NCI-H1417 (cell line): ENCODE measurements at regions not wholly inside any gene's neighbourhood (a gene's known extent, or its start where the extent isn't known, plus 50 kb on each side); places are given as distances from the start of the nearest gene placed in this dataset.

Experiments used
- DNase-seq, 3 experiments: peaks; one replicate each; lab custom pipeline; 2025; lab: John Stamatoyannopoulos, UW

DNA sequence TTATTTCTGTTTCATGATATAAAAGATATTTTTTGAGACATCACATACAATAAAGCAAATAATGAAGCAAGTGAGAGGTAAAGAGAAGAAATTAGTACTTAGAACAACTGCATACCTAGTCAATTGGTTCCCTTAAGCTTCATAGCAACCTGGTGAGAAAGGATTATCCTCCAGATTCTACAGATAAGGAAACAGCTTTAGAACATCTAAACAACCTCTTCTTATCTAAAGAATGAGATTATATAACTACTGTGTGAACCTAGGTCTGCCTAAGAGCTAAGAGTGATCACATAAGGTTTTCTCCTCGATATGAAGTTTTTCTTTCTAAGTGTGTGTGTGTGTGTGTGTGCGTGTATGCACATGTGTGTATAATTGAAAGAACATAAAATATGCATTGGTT lies 265.1 kb downstream of the NOL4 start:
- no peak for DNase-seq

DNA sequence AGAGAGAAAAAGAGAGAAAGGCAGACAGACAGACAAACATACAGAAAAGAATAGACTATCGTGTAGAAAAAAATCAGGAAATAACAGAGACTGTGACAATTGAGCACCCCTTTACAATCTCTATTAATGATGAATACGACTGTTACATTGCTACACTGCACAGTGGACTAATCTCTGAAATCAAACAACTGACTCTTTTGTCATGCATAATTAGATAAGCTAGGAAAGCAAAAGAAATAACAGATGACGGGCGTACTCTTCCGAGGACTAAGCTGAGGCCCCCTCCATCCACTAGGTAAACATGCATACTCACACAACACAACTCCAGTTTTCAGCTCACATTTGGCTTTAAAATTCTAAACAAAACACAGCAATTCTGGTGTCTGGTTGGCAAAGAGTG lies 267.0 kb downstream of the NOL4 start:
- peak in 1 of 3 experiments; percentile 9 for DNase-seq

DNA sequence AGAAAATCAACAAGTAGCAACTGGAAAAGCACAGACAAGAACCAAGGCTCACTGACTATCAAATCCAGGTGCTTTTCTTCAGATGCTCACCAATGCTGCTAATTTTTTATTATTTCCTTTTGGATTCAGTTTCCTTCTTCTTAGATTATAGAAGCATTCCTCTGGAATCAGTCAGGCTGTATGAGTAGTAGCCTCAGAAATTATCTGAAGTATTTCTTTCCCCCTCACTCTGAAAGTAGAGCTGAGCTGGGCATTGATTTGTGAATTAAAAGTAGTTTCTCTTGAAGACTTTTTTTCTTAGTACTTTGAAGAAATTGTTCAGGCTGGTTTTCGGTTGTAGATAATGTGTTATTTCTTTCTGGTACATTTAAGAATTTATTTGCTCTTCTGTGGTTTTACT lies 273.7 kb downstream of the NOL4 start:
- no peak for DNase-seq

GRCh38 chr18:33946336-33946735 lies 278.4 kb downstream of the NOL4 start:
- no peak for DNase-seq

DNA sequence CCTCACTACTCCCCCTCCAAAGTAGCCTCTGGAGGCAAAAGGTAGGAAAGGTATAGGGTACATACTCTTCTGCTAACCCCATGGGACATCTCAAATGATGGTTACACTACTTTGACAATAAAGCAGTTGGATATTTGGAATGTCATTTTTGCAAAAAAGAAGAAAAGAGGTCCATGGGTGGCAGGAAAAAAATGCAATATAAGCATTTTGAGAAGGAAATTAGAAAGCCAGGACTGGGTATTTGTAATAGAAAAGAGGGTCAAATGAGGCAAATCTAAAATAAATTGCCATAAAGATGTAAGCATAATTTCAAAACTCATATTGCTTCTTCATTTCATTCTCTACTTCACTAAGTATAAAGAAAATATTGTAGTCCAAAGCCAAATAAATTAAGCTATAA lies 280.2 kb downstream of the NOL4 start:
- no peak for DNase-seq

DNA sequence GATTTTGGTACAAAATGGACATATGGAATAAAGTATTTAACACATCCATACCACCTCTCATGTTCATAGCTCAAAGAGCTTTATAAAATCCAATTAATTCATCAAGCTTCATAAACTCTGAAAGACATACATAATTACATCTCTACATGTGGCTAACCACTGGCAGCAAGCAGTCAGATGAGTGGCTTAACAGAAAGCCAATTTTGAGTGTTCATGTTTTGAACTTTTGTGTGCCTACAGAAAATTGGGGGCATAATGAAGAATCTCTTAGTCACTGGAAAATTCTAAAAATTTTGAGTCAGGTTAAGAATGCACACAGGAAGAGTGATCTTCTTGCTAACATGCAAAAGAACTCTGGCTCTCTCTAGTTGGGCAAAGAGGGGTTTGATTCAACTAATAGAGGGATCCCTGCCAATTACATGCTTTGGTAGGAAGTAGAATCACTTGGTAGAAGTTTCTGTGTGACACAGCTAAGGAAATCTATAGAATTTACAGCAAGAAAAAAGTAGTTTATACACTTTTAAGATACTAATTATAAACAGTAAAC lies 287.4 kb downstream of the NOL4 start:
- DNase-seq = peak in 1 of 3 experiments; percentile 16

- DNase-seq = no peak
These were observed 290.5 kb downstream of the NOL4 start for GRCh38 chr18:33934258-33934657.

GRCh38 chr18:33928231-33928630 lies 296.5 kb downstream of the NOL4 start:
- DNase-seq = no peak

GRCh38 chr18:33924576-33924975 lies 300.1 kb downstream of the NOL4 start:
- DNase-seq = peak in 2 of 3 experiments; percentile 82 to 95

DNA sequence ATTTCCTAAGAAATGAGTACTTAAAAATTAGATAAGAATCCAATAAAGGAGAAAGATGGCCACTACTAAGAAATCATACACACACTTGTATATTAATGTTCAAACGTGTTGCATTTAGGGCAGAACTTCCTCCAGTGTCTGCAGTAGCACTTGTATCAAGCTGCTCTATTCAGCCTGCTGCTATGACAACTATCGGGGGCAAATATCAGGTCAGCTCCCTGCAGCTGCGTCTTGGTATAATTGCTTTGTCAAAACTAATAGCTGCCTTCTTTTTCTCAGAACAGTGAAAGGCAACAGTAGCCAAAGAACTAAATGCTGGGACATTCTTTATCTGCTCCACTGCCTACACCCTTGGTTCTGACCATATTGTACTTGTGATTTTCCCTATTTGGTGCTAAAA lies 300.7 kb downstream of the NOL4 start:
- peak in 2 of 3 experiments; percentile 91 to 99 for DNase-seq

- DNase-seq = no peak
These were observed 306.1 kb downstream of the NOL4 start for GRCh38 chr18:33918571-33918970.

DNA sequence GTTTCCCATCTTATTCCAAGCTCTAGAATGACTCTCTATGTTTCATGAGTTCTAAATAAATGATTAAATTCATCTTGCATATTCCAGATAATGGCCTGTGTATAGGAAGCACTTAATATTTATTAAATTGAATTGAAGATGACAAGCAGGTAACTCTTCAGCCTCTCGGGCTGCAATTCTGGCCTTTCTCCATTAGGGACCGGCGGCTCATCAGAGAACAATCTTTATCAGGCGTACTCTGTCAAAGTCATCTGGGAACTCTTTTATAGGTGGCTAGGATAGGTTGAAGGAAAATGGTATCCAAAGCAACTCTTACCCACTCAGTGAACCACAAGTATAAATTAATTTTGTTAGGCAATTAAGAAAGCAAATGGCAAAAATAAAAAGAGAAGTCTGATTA lies 308.5 kb downstream of the NOL4 start:
- DNase-seq = no peak

GRCh38 chr18:33914399-33914798 lies 310.3 kb downstream of the NOL4 start:
- no peak for DNase-seq

DNA sequence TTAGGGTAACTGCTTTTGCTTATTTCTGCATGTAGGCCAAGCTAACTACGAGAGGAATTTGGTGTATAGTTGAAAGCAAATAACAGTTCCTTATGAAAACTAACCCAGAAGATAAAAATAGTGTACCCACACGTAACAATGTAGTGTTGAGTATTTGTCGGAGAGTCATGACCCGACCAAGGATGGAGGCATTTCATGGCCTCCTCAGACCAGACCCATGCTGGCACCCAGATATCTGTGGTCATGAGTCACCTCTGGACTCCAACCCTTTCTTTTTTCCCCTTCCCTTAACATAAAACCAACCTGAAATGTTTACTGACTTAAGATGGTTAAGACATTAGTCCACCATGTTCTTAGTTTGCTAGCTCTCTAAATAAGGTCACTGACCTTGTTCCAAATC lies 318.7 kb downstream of the NOL4 start:
- no peak for DNase-seq

DNA sequence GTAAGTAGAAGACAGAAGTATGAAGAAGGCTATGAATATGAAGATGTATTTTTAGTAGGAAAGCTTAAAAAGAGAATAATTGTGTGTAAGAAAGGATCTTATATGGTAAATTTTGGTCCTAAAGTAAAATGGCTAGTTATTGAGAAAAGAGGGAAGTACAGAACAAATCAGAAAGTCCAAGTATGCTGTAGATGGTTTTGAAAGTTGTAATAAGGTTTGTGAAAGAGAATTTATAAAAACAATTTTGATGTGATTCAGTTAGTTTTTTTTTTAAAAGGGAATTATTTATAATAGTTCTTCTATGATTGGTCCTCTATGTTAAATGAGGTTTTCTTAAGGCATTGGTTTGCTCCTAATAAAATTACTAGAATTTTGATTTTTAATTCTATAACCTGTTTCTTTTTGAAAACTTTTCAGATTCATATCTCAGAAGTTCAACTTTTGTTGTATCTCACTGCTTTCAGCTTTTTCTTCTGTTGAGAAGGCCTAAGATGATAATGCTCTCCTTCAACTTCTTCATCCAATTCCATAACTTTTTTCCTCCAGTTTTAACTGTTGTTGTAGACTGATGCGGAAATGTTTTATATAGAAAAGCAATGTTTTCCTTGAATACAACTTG lies 322.7 kb downstream of the NOL4 start:
- DNase-seq = peak in 1 of 3 experiments; percentile 39

GRCh38 chr18:33900638-33901037 lies 322.6 kb downstream of the ASXL3 start:
- no peak for DNase-seq

- DNase-seq = no peak
These were observed 320.4 kb downstream of the ASXL3 start for GRCh38 chr18:33898427-33898826.

DNA sequence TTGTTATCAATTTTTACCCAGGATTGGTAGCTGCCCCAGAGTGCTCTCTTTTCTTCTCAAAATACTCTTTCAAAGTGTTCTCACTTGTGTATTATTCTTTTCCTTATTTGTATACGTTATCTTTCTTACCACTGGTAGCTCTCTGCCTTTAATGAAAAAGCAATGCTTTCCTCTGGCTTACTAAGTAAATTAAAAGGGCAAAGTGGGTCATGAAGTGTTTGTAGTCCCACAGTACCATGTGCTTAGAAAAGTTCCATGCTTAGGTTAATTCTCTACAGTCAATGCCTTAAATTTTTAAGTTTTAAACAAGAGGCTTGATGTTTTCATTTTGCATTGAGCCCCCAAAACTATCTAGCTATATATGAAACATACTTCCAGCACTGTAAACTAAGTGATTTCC lies 300.2 kb downstream of the ASXL3 start:
- no peak for DNase-seq

- no peak for DNase-seq
These were observed 297.1 kb downstream of the ASXL3 start for GRCh38 chr18:33875029-33875565.

- DNase-seq = no peak
These were observed 295.1 kb downstream of the ASXL3 start for GRCh38 chr18:33873112-33873511.

- DNase-seq = peak in 1 of 3 experiments; percentile 9
These were observed 293.5 kb downstream of the ASXL3 start for GRCh38 chr18:33871363-33872025.

DNA sequence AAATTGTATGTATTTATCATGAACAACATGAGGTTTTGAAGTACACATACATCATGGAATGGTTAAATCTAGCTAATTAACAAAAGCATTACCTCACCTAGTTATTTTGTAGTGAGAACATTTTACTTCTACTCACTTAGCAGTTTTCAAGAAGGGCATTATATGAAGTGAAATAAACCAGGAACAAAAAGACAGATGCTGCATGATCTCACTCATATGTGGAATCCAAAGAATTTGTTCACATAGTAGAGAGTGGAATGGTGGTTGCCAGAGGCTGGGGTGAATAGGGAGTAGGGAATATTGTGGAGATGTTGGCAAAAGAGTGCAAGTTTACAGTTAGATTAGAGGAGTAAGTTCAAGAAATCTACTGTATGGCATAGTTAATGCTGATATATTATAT lies 292.0 kb downstream of the ASXL3 start:
- no peak for DNase-seq

GRCh38 chr18:33866386-33866785 lies 288.4 kb downstream of the ASXL3 start:
- no peak for DNase-seq
